ENCODE measurements at regions not wholly inside any gene's neighbourhood (a gene's known extent, or its start where the extent isn't known, plus 50 kb on each side); places are given as distances from the start of the nearest gene placed in this dataset.

DNA sequence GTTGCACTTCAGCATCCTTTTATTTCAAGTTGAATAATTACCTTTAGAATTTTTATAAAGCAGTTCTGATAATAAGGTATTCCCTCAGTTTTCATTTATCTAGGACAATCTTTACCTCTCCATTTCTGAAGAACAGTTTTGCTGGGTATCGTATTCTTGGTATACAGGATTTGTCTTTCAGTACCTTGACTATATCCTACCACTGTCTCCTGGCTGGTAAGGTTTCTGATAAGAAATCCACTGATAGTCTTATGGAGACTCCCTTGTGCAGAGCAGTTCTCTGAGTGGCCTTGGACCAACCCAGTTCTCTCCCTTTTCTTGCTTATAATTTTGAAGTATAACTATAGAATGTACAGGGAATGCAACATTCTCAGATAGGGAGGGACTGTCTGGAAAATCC, 51.3 kb upstream of the SAMD3 start:
- Histone ChIP-seq H3K4me2 (ENCODE audit: low read depth, low read length) (no peak overlapping the region), H3K79me2 (ENCODE audit: insufficient read depth, low read length) (no peaks in the 10 kb centered on the region), H3K27ac (ENCODE audit: extremely low read length, insufficient read depth, low read length) (no peak overlapping the region), H3K27me3 (ENCODE audit: control insufficient read depth in 1 of 2, insufficient read depth in 2 of 2, low read length in 2 of 2) (no peaks in the 10 kb centered on the region), H4K20me1 (ENCODE audit: insufficient read depth, low read length) (no peaks in the 10 kb centered on the region), H3K36me3 (replicated peaks in 1 of 2; ENCODE audit: control insufficient read depth in 1 of 2, insufficient read depth in 2 of 2, low read length in 2 of 2) (no peaks in the 10 kb centered on the region), H3K4me1 (ENCODE audit: insufficient read depth, low read length) (no peaks in the 10 kb centered on the region), H3K4me3 (replicated peaks in 1 of 3; ENCODE audit: insufficient read depth in 1 of 3, low read depth in 2 of 3, low read length in 3 of 3) (no peak overlapping the region), H3K9ac (ENCODE audit: insufficient read depth, low read depth, low read length) (no peak overlapping the region), H2AFZ (ENCODE audit: low read length) (no peak overlapping the region), H3K9me3 (ENCODE audit: low read length) (peaks cover 48% of the 10 kb centered on the region)
- no TSS peak for BruUV-seq (replicated peaks)
- TF ChIP-seq GABPA (IDR thresholded peaks at IDR 0.05; ENCODE audit: low read depth, low read length), result no peak
- no peak for TF ChIP-seq GABPA (CRISPR knock-in tag; IDR thresholded peaks at IDR 0.05; ENCODE audit: low read depth)
- TF ChIP-seq THRA (CRISPR knock-in tag; IDR thresholded peaks at IDR 0.05; ENCODE audit: borderline replicate concordance), result no peak
- TF ChIP-seq SP4 (CRISPR knock-in tag; IDR thresholded peaks at IDR 0.05), result no peak
- no peak for TF ChIP-seq SMAD1 (CRISPR knock-in tag; IDR thresholded peaks at IDR 0.05; ENCODE audit: borderline replicate concordance, low read depth)
- no peak for TF ChIP-seq ZNF557 (CRISPR knock-in tag; IDR thresholded peaks at IDR 0.05)
- TF ChIP-seq RFXANK (CRISPR knock-in tag; IDR thresholded peaks at IDR 0.05), result no peak
- no peak for TF ChIP-seq ZNF839 (CRISPR knock-in tag; IDR thresholded peaks at IDR 0.05; ENCODE audit: borderline replicate concordance)
- no peak for TF ChIP-seq RAD51 (IDR thresholded peaks at IDR 0.05; ENCODE audit: borderline replicate concordance)
- no peak for TF ChIP-seq XBP1 (CRISPR knock-in tag; IDR thresholded peaks at IDR 0.05)
- no peak for TF ChIP-seq ZNF430 (CRISPR knock-in tag; IDR thresholded peaks at IDR 0.05)
- TF ChIP-seq GFI1 (CRISPR knock-in tag; IDR thresholded peaks at IDR 0.05; ENCODE audit: borderline replicate concordance), result no peak
- TF ChIP-seq, protein P1, sequence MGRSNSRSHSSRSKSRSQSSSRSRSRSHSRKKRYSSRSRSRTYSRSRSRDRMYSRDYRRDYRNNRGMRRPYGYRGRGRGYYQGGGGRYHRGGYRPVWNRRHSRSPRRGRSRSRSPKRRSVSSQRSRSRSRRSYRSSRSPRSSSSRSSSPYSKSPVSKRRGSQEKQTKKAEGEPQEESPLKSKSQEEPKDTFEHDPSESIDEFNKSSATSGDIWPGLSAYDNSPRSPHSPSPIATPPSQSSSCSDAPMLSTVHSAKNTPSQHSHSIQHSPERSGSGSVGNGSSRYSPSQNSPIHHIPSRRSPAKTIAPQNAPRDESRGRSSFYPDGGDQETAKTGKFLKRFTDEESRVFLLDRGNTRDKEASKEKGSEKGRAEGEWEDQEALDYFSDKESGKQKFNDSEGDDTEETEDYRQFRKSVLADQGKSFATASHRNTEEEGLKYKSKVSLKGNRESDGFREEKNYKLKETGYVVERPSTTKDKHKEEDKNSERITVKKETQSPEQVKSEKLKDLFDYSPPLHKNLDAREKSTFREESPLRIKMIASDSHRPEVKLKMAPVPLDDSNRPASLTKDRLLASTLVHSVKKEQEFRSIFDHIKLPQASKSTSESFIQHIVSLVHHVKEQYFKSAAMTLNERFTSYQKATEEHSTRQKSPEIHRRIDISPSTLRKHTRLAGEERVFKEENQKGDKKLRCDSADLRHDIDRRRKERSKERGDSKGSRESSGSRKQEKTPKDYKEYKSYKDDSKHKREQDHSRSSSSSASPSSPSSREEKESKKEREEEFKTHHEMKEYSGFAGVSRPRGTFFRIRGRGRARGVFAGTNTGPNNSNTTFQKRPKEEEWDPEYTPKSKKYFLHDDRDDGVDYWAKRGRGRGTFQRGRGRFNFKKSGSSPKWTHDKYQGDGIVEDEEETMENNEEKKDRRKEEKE (IDR thresholded peaks at IDR 0.05), result no peak
- TF ChIP-seq PRDM10 (CRISPR knock-in tag; IDR thresholded peaks at IDR 0.05; ENCODE audit: low read depth), result no peak
- TF ChIP-seq ZNF512 (CRISPR knock-in tag; IDR thresholded peaks at IDR 0.05), result no peak
- DNase-seq (ENCODE audit: low spot score) (no peak), ATAC-seq (no peak), FAIRE-seq (no peak)
- POLR2A ChIA-PET, result no interaction called here
- in situ Hi-C loops (cut with HindIII; ENCODE audit: extremely low pct_ligation_motif_present, low pct_unique_long_range_greater_than_20kb) (no loop called here), intact Hi-C loops (cut with micrococcal nuclease; ENCODE audit: unreplicated experiment) (no loop called here)
- 12% methylated on average over 1 of the region's 1 CpG for WGBS (ENCODE audit: low lambda C conversion rate)
- CTCF ChIA-PET (ENCODE audit: low intra/inter-chr PET ratio, low total read pairs), result no interaction called here

All from HepG2 (cell line).